ENCODE measurements at regions not wholly inside any gene's neighbourhood (a gene's known extent, or its start where the extent isn't known, plus 50 kb on each side); places are given as distances from the start of the nearest gene placed in this dataset.

- no peaks in the 10 kb centered on the region for H4K20me1 ChIP-seq (ENCODE audit: insufficient read depth, poor library complexity, severe bottlenecking)
- H3K36me3 ChIP-seq (replicated peaks; ENCODE audit: insufficient read depth, low read depth): no peaks in the 10 kb centered on the region
- no peaks in the 10 kb centered on the region for H3K9me2 ChIP-seq (replicated peaks; ENCODE audit: insufficient read depth)
- no peak overlapping the region for H3K4me3 ChIP-seq
- no peaks in the 10 kb centered on the region for H3K79me2 ChIP-seq
- H3K4me1 ChIP-seq (ENCODE audit: insufficient read depth): no peaks in the 10 kb centered on the region
- H3K4me2 ChIP-seq: no peak overlapping the region
- no peak for TF ChIP-seq EZH2phosphoT487 (IDR thresholded peaks at IDR 0.05; ENCODE audit: low read depth, severe bottlenecking, unreplicated experiment)
- TF ChIP-seq CTCF (IDR thresholded peaks at IDR 0.05; ENCODE audit: poor library complexity): no peak
- TF ChIP-seq EZH2 (IDR thresholded peaks at IDR 0.05; ENCODE audit: borderline replicate concordance): no peak
- H2AFZ ChIP-seq: no peak overlapping the region
- no peak for DNase-seq (ENCODE audit: low spot score)
- no peaks in the 10 kb centered on the region for H3K27me3 ChIP-seq
- WGBS (ENCODE audit: low lambda C conversion rate, missing lambda C conversion rate): 84% methylated on average over 6 of the region's 6 CpGs
- H3K9me3 ChIP-seq (ENCODE audit: low read depth): no peaks in the 10 kb centered on the region
- H3K27ac ChIP-seq: no peak overlapping the region
These were observed 468.9 kb upstream of the TSHZ3 start for GRCh38 chr19:31817971-31818797.

GRCh38 chr19:31818798-31819105 lies 469.5 kb upstream of the TSHZ3 start:
- H4K20me1 ChIP-seq (ENCODE audit: insufficient read depth, poor library complexity, severe bottlenecking): no peaks in the 10 kb centered on the region

GRCh38 chr19:31819837-31820236 lies 470.6 kb upstream of the TSHZ3 start:
- no peak overlapping the region for H3K27ac ChIP-seq
- H3K36me3 ChIP-seq (replicated peaks; ENCODE audit: insufficient read depth, low read depth): no peaks in the 10 kb centered on the region

More at GRCh38 chr19:31818798-31819105, 469.5 kb upstream of the TSHZ3 start:
- H3K27ac ChIP-seq: no peak overlapping the region
- no peaks in the 10 kb centered on the region for H3K36me3 ChIP-seq (replicated peaks; ENCODE audit: insufficient read depth, low read depth)
- H3K9me2 ChIP-seq (replicated peaks; ENCODE audit: insufficient read depth): no peaks in the 10 kb centered on the region
- H3K27me3 ChIP-seq: no peaks in the 10 kb centered on the region
- 22% methylated on average over 2 of the region's 2 CpGs for WGBS (ENCODE audit: low lambda C conversion rate, missing lambda C conversion rate)
- no peaks in the 10 kb centered on the region for H3K4me1 ChIP-seq (ENCODE audit: insufficient read depth)
- TF ChIP-seq EZH2phosphoT487 (IDR thresholded peaks at IDR 0.05; ENCODE audit: low read depth, severe bottlenecking, unreplicated experiment) (no peak), CTCF (IDR thresholded peaks at IDR 0.05; ENCODE audit: poor library complexity) (no peak), EZH2 (IDR thresholded peaks at IDR 0.05; ENCODE audit: borderline replicate concordance) (no peak)
- DNase-seq (ENCODE audit: low spot score): no peak
- no peaks in the 10 kb centered on the region for H3K9me3 ChIP-seq (ENCODE audit: low read depth)
- H3K79me2 ChIP-seq: no peaks in the 10 kb centered on the region
- no peak overlapping the region for H3K4me3 ChIP-seq
- H3K4me2 ChIP-seq: no peak overlapping the region
- H2AFZ ChIP-seq: no peak overlapping the region

More at GRCh38 chr19:31819837-31820236, 470.6 kb upstream of the TSHZ3 start:
- Histone ChIP-seq H4K20me1 (ENCODE audit: insufficient read depth, poor library complexity, severe bottlenecking) (no peaks in the 10 kb centered on the region), H3K4me3 (no peak overlapping the region), H3K4me2 (no peak overlapping the region), H3K79me2 (no peaks in the 10 kb centered on the region), H3K9me2 (replicated peaks; ENCODE audit: insufficient read depth) (no peaks in the 10 kb centered on the region), H3K4me1 (ENCODE audit: insufficient read depth) (no peaks in the 10 kb centered on the region), H3K9me3 (ENCODE audit: low read depth) (no peaks in the 10 kb centered on the region), H3K27me3 (no peaks in the 10 kb centered on the region), H2AFZ (no peak overlapping the region)
- DNase-seq (ENCODE audit: low spot score): no peak
- TF ChIP-seq CTCF (IDR thresholded peaks at IDR 0.05; ENCODE audit: poor library complexity) (no peak), EZH2 (IDR thresholded peaks at IDR 0.05; ENCODE audit: borderline replicate concordance) (no peak), EZH2phosphoT487 (IDR thresholded peaks at IDR 0.05; ENCODE audit: low read depth, severe bottlenecking, unreplicated experiment) (no peak)
